SK-N-SH treated with all-trans-retinoic acid at 6 μM for 48 hours (cell line): ENCODE measurements at regions not wholly inside any gene's neighbourhood (a gene's known extent, or its start where the extent isn't known, plus 50 kb on each side); places are given as distances from the start of the nearest gene placed in this dataset.

Experiments
- ARNTL ChIP-seq: fragments of 450-650 bp; formaldehyde crosslinking; IDR thresholded peaks from 2 replicates; pipeline ENCODE4 v1.5.0; 2020; ENCODE audit warnings: low read depth, mild to moderate bottlenecking, moderate library complexity, borderline replicate concordance
- BACH2 ChIP-seq: fragments of 250-450 bp; sonication (Bioruptor Pico); IDR thresholded peaks from 2 replicates; pipeline ENCODE4 v1.9.0; 2021; ENCODE audit warnings: mild to moderate bottlenecking, borderline replicate concordance
- CREB5 ChIP-seq: fragments of 250-450 bp; sonication (Bioruptor Pico); IDR thresholded peaks from 2 replicates; pipeline ENCODE4 v1.5.1; 2020; ENCODE audit warnings: low read depth, mild to moderate bottlenecking, moderate library complexity
- CSRNP3 ChIP-seq: fragments of 250-450 bp; sonication (Bioruptor Pico); IDR thresholded peaks from 2 replicates; pipeline ENCODE4 v1.5.1; 2021; ENCODE audit warnings: mild to moderate bottlenecking, moderate library complexity
- OSR1 ChIP-seq: fragments of 250-450 bp; sonication (Bioruptor Pico); IDR thresholded peaks from 2 replicates; pipeline ENCODE4 v1.8.0; 2022; ENCODE audit warnings: moderate library complexity, mild to moderate bottlenecking, inconsistent platforms
- PATZ1 ChIP-seq: fragments of 250-450 bp; sonication (Bioruptor Pico); IDR thresholded peaks from 2 replicates; pipeline ENCODE4 v1.8.0; 2020; ENCODE audit warnings: mild to moderate bottlenecking, moderate library complexity, borderline replicate concordance
- POU6F1 ChIP-seq: fragments of 250-450 bp; sonication (Bioruptor Pico); IDR thresholded peaks from 2 replicates; pipeline ENCODE4 v1.8.0; 2021; ENCODE audit warnings: low read depth, mild to moderate bottlenecking, moderate library complexity, borderline replicate concordance
- TSHZ2 ChIP-seq: fragments of 250-450 bp; sonication (Bioruptor Pico); IDR thresholded peaks from 2 replicates; pipeline ENCODE4 v1.5.0; 2020; ENCODE audit warnings: mild to moderate bottlenecking, moderate library complexity
- ZFP30 ChIP-seq: fragments of 450-650 bp; formaldehyde crosslinking; IDR thresholded peaks from 2 replicates; pipeline ENCODE4 v1.5.0; 2022; ENCODE audit warnings: mild to moderate bottlenecking, moderate library complexity

GRCh38 chr5:2658447-2658846 lies 93.0 kb downstream of the IRX2 start:
- no peak for TF ChIP-seq CSRNP3 (CRISPR knock-in tag)
- no peak for TF ChIP-seq OSR1 (CRISPR knock-in tag)
- TF ChIP-seq CREB5, result no peak
- TF ChIP-seq TSHZ2 (CRISPR knock-in tag), result no peak
- no peak for TF ChIP-seq PATZ1 (CRISPR knock-in tag)
- TF ChIP-seq BACH2 (CRISPR knock-in tag), result no peak
- no peak for TF ChIP-seq POU6F1 (CRISPR knock-in tag)
- TF ChIP-seq ARNTL (CRISPR knock-in tag), result no peak
- no peak for TF ChIP-seq ZFP30 (CRISPR knock-in tag)
